ENCODE measurements at regions not wholly inside any gene's neighbourhood (a gene's known extent, or its start where the extent isn't known, plus 50 kb on each side); places are given as distances from the start of the nearest gene placed in this dataset.
"Not testable (repeated sequence)": the region's sequence is repeated elsewhere in the genome, so short reads cannot be mapped to it uniquely, and the experiment has no call there.

- not testable (repeated sequence) for ATAC-seq
Observed at GRCh38 chr6:57860481-57861315, 543.3 kb downstream of the PRIM2 start.

- ATAC-seq = not testable (repeated sequence)
Observed at GRCh38 chr6:57870083-57870482, 552.7 kb downstream of the PRIM2 start.

- ATAC-seq = not testable (repeated sequence)
Observed at GRCh38 chr6:57873424-57873823, 556.0 kb downstream of the PRIM2 start.

- ATAC-seq = not testable (repeated sequence)
Observed at GRCh38 chr6:57876659-57877058, 559.2 kb downstream of the PRIM2 start.

- not testable (repeated sequence) for ATAC-seq
Observed at GRCh38 chr6:57877729-57878128, 560.3 kb downstream of the PRIM2 start.

GRCh38 chr6:57878792-57879191, 561.4 kb downstream of the PRIM2 start:
- ATAC-seq = not testable (repeated sequence)

GRCh38 chr6:57898850-57899249, 581.4 kb downstream of the PRIM2 start:
- ATAC-seq = not testable (repeated sequence)

- not testable (repeated sequence) for ATAC-seq
Observed at GRCh38 chr6:57900687-57901399, 583.4 kb downstream of the PRIM2 start.

- ATAC-seq = not testable (repeated sequence)
Observed at GRCh38 chr6:57901445-57901844, 584.0 kb downstream of the PRIM2 start.

GRCh38 chr6:57904356-57904755, 586.9 kb downstream of the PRIM2 start:
- ATAC-seq = not testable (repeated sequence)

- not testable (repeated sequence) for ATAC-seq
Observed at GRCh38 chr6:57915300-57915699, 597.9 kb downstream of the PRIM2 start.

- not testable (repeated sequence) for ATAC-seq
Observed at GRCh38 chr6:57942966-57943365, 625.5 kb downstream of the PRIM2 start.

GRCh38 chr6:57946084-57946768, 628.8 kb downstream of the PRIM2 start:
- not testable (repeated sequence) for ATAC-seq

GRCh38 chr6:57946769-57947091, 629.3 kb downstream of the PRIM2 start:
- not testable (repeated sequence) for ATAC-seq

GRCh38 chr6:57948481-57948880, 631.1 kb downstream of the PRIM2 start:
- ATAC-seq = not testable (repeated sequence)

- ATAC-seq = not testable (repeated sequence)
Observed at GRCh38 chr6:57950430-57950829, 633.0 kb downstream of the PRIM2 start.

GRCh38 chr6:57966757-57967156, 649.3 kb downstream of the PRIM2 start:
- not testable (repeated sequence) for ATAC-seq

GRCh38 chr6:57971956-57972355, 654.5 kb downstream of the PRIM2 start:
- not testable (repeated sequence) for ATAC-seq

GRCh38 chr6:57974653-57975052, 657.2 kb downstream of the PRIM2 start:
- ATAC-seq = no peak

- ATAC-seq = not testable (repeated sequence)
Observed at GRCh38 chr6:57975127-57975526, 657.7 kb downstream of the PRIM2 start.

- ATAC-seq = not testable (repeated sequence)
Observed at GRCh38 chr6:57976371-57976770, 658.9 kb downstream of the PRIM2 start.

- ATAC-seq = not testable (repeated sequence)
Observed at GRCh38 chr6:57983603-57984002, 666.2 kb downstream of the PRIM2 start.

- not testable (repeated sequence) for ATAC-seq
Observed at GRCh38 chr6:57984575-57984974, 667.1 kb downstream of the PRIM2 start.

All from esophagus mucosa (tissue), 1 donor.